Activated CD4-positive, alpha-beta T cell treated with anti-CD3 and anti-CD28 coated beads, Interleukin-2, amount 10 ng/mL, durations not matched to agents 24 days and 14 days (primary cell): ENCODE measurements at regions not wholly inside any gene's neighbourhood (a gene's known extent, or its start where the extent isn't known, plus 50 kb on each side); places are given as distances from the start of the nearest gene placed in this dataset.
A peak's percentile ranks its signal among the peaks of the same experiment; 100 is the strongest.
"Not testable (repeated sequence)": the region's sequence is repeated elsewhere in the genome, so short reads cannot be mapped to it uniquely, and the experiment has no call there.

ENCODE experiments used
- DNase-seq: peaks from one replicate; pipeline ENCODE4 v3.0.0; 2022
- H3K27ac Mint-ChIP-seq: one replicate; pipeline ENCODE4 v1.8.0; 2022; ENCODE audit warnings: mild to moderate bottlenecking, mixed read lengths
- H3K27me3 Mint-ChIP-seq: one replicate; pipeline ENCODE4 v1.8.0; 2022; ENCODE audit warnings: mixed read lengths
- H3K36me3 Mint-ChIP-seq: one replicate; pipeline ENCODE4 v1.8.0; 2022; ENCODE audit warnings: low read depth, mild to moderate bottlenecking, mixed read lengths
- H3K4me1 Mint-ChIP-seq: one replicate; pipeline ENCODE4 v1.8.0; 2021; ENCODE audit warnings: mixed read lengths
- H3K4me3 Mint-ChIP-seq: one replicate; pipeline ENCODE4 v1.8.0; 2022; ENCODE audit warnings: mild to moderate bottlenecking, moderate library complexity, mixed read lengths
- H3K9me3 Mint-ChIP-seq: one replicate; pipeline ENCODE4 v1.8.0; 2021; ENCODE audit warnings: mixed read lengths
- intact Hi-C: fragments of 100-400 bp; cut with micrococcal nuclease; formaldehyde crosslinking; loops from one replicate; pipeline ENCODE4 v1.15.1; 2023

- H3K27me3 Mint-ChIP-seq, H3K27ac Mint-ChIP-seq, H3K4me1 Mint-ChIP-seq, H3K4me3 Mint-ChIP-seq, H3K9me3 Mint-ChIP-seq, H3K36me3 Mint-ChIP-seq, DNase-seq, intact Hi-C loops: not testable (repeated sequence)
Measured at GRCh38 chr11:94235772-94236171, 68.6 kb upstream of the IZUMO1R start.

DNA sequence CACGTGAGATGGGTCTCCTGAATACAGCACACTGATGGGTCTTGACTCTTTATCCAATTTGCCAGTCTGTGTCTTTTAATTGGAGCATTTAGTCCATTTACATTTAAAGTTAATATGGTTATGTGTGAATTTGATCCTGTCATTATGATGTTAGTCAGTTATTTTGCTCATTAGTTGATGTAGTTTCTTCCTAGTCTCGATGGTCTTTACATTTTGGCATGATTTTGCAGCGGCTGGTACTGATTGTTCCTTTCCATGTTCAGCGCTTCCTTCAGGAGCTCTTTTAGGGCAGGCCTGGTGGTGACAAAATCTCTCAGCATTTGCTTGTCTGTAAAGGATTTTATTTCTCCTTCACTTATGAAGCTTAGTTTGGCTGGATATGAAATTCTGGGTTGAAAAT lies 68.0 kb upstream of the IZUMO1R start:
- DNase-seq, H3K27ac Mint-ChIP-seq, intact Hi-C loops, H3K9me3 Mint-ChIP-seq, H3K27me3 Mint-ChIP-seq, H3K4me1 Mint-ChIP-seq, H3K4me3 Mint-ChIP-seq, H3K36me3 Mint-ChIP-seq: not testable (repeated sequence)

- H3K27me3 Mint-ChIP-seq, H3K9me3 Mint-ChIP-seq, H3K4me1 Mint-ChIP-seq, intact Hi-C loops, H3K27ac Mint-ChIP-seq, H3K36me3 Mint-ChIP-seq, H3K4me3 Mint-ChIP-seq: not testable (repeated sequence)
- DNase-seq = peak; percentile 62
Measured at GRCh38 chr11:94237447-94238153, 66.8 kb upstream of the IZUMO1R start.

GRCh38 chr11:94238154-94238735 lies 66.1 kb upstream of the IZUMO1R start:
- H3K36me3 Mint-ChIP-seq, H3K9me3 Mint-ChIP-seq, intact Hi-C loops, DNase-seq, H3K4me3 Mint-ChIP-seq, H3K27me3 Mint-ChIP-seq, H3K27ac Mint-ChIP-seq, H3K4me1 Mint-ChIP-seq: not testable (repeated sequence)

DNA sequence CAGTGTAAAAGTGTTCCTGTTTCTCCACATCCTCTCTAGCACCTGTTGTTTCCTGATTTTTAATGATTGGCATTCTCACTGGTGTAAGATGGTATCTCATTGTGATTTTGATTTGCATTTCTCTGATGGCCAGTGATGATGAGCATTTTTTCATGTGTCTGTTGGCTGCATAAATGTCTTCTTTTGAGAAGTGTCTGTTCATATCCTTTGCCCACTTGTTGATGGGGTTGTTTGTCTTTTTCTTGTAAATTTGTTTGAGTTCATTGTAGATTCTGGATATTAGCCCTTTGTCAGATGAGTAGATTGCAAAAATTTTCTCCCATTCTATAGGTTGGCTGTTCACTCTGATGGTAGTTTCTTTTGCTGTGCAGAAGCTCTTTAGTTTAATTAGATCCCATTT lies 65.6 kb upstream of the IZUMO1R start:
- H3K4me1 Mint-ChIP-seq, H3K27ac Mint-ChIP-seq, H3K27me3 Mint-ChIP-seq, DNase-seq, intact Hi-C loops, H3K4me3 Mint-ChIP-seq, H3K9me3 Mint-ChIP-seq, H3K36me3 Mint-ChIP-seq: not testable (repeated sequence)

- H3K27ac Mint-ChIP-seq = no peak overlapping the region
- no peak for DNase-seq
Measured at GRCh38 chr11:94241896-94242295, 62.5 kb upstream of the IZUMO1R start.

GRCh38 chr11:94243571-94244515 lies 60.5 kb upstream of the IZUMO1R start:
- no peaks in the 10 kb centered on the region for H3K4me1 Mint-ChIP-seq
- no peak for DNase-seq
- H3K27me3 Mint-ChIP-seq = no peaks in the 10 kb centered on the region
- intact Hi-C loops = no loop called here
- H3K27ac Mint-ChIP-seq = no peak overlapping the region
- peaks cover 3% of the 10 kb centered on the region for H3K9me3 Mint-ChIP-seq
- H3K4me3 Mint-ChIP-seq = no peak overlapping the region
- H3K36me3 Mint-ChIP-seq = no peaks in the 10 kb centered on the region

More at GRCh38 chr11:94241896-94242295, 62.5 kb upstream of the IZUMO1R start:
- Mint-ChIP-seq H3K9me3 (peaks cover 3% of the 10 kb centered on the region), H3K36me3 (no peaks in the 10 kb centered on the region), H3K4me3 (no peak overlapping the region), H3K27me3 (no peaks in the 10 kb centered on the region), H3K4me1 (no peaks in the 10 kb centered on the region)
- intact Hi-C loops = no loop called here

DNA sequence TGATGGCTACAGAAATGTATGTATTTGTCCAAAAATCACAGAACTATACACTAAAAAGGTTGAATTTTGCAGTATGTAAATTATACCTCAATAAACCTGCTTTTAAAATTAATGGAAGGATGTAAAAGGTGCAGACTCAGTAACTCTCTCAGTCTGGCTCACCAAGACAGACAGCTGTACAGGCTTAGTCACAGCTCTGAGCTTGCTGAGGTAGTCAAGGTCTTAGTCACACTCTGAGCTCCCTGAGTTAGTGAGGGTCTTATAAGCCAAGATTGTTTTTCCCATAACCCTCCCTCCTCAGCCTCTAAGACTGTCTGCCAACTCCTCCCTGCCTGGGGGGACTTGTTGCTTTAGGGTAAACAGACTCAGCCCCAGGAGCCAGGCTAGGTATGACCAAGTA lies 59.3 kb upstream of the IZUMO1R start:
- Mint-ChIP-seq H3K36me3 (no peaks in the 10 kb centered on the region), H3K9me3 (peaks cover 3% of the 10 kb centered on the region), H3K27ac (no peak overlapping the region), H3K27me3 (no peaks in the 10 kb centered on the region), H3K4me1 (no peaks in the 10 kb centered on the region), H3K4me3 (no peak overlapping the region)
- intact Hi-C loops = no loop called here
- no peak for DNase-seq

GRCh38 chr11:94248301-94248700 lies 56.1 kb upstream of the IZUMO1R start:
- H3K4me1 Mint-ChIP-seq, H3K27me3 Mint-ChIP-seq, intact Hi-C loops, DNase-seq, H3K36me3 Mint-ChIP-seq, H3K27ac Mint-ChIP-seq, H3K4me3 Mint-ChIP-seq: not testable (repeated sequence)
- H3K9me3 Mint-ChIP-seq = peaks cover 11% of the 10 kb centered on the region

- no peak for DNase-seq
- Mint-ChIP-seq H3K9me3 (peaks cover 11% of the 10 kb centered on the region), H3K4me1 (no peaks in the 10 kb centered on the region), H3K36me3 (no peaks in the 10 kb centered on the region), H3K4me3 (no peak overlapping the region), H3K27ac (no peak overlapping the region), H3K27me3 (no peaks in the 10 kb centered on the region)
- intact Hi-C loops = no loop called here
Measured at GRCh38 chr11:94254214-94254613, 50.2 kb upstream of the IZUMO1R start.
